HL-60 (cell line): ENCODE measurements at regions not wholly inside any gene's neighbourhood (a gene's known extent, or its start where the extent isn't known, plus 50 kb on each side); places are given as distances from the start of the nearest gene placed in this dataset.

Experiments
- DNase-seq, 2 experiments: peaks; one replicate each; pipeline ENCODE4 v3.0.0-alpha.2; 2010 to 2020; ENCODE audit warnings: low read depth in 1 of 2, low spot score in 1 of 2
- H3K27ac ChIP-seq: fragments of 250-450 bp; sonication (Bioruptor Pico); replicated peaks from 2 replicates; pipeline ENCODE4 v1.5.1; 2020; ENCODE audit warnings: mild to moderate bottlenecking, moderate library complexity
- H3K27me3 ChIP-seq: fragments of 250-450 bp; sonication (Bioruptor Pico); 2 replicates; pipeline ENCODE4 v1.5.1; 2021; ENCODE audit warnings: mild to moderate bottlenecking, moderate library complexity; ENCODE audit not compliant: insufficient read depth, poor library complexity, severe bottlenecking
- H3K4me3 ChIP-seq: replicated peaks from 2 replicates; pipeline ENCODE4 v1.5.1; 2011; ENCODE audit warnings: mild to moderate bottlenecking, control low read depth, low read length; ENCODE audit not compliant: insufficient read depth
- GABPA ChIP-seq: IDR thresholded peaks from 2 replicates; pipeline ENCODE4 v1.6.1; 2012; ENCODE audit warnings: low read depth
- POLR2AphosphoS5 ChIP-seq: IDR thresholded peaks from 2 replicates; pipeline ENCODE4 v1.6.1; 2012; ENCODE audit warnings: low read depth
- SPI1 ChIP-seq: IDR thresholded peaks from 2 replicates; pipeline ENCODE4 v1.6.1; 2012; ENCODE audit warnings: low read depth, mild to moderate bottlenecking, borderline replicate concordance
- TF ChIP-seq, protein P1 (sequence below): IDR thresholded peaks from 2 replicates; pipeline ENCODE4 v1.6.1; 2012; ENCODE audit warnings: low read depth; ENCODE audit not compliant: insufficient replicate concordance
- TF ChIP-seq, protein P2 (sequence below): IDR thresholded peaks from one replicate; pipeline ENCODE4 v1.5.1; 2011; ENCODE audit warnings: low read length, control low read depth, inconsistent platforms; ENCODE audit not compliant: insufficient read depth

DNA sequence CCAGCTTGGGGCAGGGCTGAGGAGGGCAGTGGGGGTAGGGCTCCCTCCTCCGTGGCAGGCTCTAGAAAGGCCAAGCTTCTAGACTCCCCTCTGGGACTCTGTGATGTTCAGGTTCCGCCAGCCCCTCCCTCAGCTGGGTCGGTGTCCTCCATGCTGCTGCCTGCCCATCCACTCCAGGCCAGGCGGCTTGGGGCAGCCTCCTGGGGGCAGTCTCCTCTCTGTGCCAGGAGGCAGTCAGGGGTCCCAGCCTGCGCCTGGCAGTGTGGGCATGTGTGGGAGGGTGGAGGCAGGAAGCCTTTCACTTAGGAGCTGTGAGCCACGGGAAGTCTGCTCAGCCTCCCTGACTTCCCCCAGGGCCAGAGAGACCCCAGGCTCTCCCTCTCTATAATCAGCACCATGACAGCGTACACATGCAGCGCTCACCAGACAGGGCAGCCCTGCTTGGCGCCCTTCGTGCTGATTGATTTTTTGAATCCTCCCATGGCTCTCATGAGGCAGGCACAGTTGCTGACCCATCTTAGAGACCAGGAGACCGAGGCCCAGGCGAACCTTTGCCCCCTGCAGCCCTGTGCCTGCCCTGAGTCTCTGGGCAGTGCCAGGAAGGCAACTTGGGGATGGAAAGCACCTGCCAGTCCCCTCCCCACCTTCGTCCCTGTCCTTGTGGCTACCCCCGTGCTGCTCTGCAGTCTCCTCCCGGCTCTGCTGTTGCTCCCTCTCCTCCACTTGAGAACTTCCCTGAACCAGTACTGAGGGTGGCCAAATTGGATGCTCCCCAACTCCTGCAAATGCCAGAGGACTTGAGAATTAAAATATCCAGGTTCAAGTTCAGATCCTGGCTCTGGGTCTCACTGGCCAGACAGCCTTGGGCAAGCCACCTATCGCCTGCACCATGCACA, 234.7 kb upstream of the GSE1 start:
- TF ChIP-seq, protein P1, sequence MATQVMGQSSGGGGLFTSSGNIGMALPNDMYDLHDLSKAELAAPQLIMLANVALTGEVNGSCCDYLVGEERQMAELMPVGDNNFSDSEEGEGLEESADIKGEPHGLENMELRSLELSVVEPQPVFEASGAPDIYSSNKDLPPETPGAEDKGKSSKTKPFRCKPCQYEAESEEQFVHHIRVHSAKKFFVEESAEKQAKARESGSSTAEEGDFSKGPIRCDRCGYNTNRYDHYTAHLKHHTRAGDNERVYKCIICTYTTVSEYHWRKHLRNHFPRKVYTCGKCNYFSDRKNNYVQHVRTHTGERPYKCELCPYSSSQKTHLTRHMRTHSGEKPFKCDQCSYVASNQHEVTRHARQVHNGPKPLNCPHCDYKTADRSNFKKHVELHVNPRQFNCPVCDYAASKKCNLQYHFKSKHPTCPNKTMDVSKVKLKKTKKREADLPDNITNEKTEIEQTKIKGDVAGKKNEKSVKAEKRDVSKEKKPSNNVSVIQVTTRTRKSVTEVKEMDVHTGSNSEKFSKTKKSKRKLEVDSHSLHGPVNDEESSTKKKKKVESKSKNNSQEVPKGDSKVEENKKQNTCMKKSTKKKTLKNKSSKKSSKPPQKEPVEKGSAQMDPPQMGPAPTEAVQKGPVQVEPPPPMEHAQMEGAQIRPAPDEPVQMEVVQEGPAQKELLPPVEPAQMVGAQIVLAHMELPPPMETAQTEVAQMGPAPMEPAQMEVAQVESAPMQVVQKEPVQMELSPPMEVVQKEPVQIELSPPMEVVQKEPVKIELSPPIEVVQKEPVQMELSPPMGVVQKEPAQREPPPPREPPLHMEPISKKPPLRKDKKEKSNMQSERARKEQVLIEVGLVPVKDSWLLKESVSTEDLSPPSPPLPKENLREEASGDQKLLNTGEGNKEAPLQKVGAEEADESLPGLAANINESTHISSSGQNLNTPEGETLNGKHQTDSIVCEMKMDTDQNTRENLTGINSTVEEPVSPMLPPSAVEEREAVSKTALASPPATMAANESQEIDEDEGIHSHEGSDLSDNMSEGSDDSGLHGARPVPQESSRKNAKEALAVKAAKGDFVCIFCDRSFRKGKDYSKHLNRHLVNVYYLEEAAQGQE = no peak
- TF ChIP-seq GABPA = no peak
- H3K27ac ChIP-seq = no peak overlapping the region

DNA sequence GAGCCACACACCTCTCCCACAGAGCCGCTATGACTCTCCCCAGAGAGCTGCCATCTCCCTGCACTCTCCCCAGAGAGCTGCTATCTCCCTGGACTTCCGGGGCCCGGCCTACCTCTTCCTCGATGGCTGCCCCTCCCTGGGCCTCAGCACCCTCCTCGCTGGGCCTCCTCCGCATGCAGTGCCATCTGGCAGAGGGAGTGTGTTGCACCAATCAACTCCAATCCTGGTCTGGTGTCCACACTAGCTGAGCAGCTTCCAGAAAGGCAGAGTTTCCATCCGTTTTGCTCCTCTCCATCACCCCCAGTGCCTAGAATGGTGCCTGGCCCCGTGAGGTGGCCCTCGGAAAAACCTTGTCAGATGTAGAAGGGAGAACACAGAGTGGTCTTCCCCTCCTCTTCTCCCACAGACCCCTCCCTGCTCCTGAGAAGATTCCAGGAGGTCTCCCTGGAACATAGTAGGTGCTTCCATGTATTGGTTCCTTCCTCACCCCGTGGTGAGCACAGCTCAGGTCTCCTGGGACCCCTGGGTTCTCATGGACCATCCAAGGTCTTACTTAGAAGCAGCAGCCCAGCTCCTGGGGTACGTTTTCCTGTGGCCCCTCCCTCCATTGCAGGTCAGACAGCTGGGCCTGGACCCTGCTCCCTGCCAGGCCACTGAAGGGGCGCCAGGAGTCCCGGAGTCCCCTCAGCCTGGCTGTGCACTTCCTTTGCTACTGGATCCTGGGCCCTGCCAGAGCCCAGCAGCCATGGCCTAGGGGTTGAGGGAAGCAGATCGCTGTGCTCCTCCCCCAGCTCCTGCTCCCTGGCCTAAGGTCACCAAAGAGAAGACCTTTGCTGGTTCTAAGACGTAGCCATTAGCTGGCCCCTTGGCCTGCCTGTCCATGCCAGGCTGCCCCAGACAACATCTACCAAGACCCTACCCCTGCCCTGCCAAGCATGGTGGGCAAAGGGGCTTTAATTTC, 233.8 kb upstream of the GSE1 start:
- DNase-seq = no peak
- TF ChIP-seq, protein P2, sequence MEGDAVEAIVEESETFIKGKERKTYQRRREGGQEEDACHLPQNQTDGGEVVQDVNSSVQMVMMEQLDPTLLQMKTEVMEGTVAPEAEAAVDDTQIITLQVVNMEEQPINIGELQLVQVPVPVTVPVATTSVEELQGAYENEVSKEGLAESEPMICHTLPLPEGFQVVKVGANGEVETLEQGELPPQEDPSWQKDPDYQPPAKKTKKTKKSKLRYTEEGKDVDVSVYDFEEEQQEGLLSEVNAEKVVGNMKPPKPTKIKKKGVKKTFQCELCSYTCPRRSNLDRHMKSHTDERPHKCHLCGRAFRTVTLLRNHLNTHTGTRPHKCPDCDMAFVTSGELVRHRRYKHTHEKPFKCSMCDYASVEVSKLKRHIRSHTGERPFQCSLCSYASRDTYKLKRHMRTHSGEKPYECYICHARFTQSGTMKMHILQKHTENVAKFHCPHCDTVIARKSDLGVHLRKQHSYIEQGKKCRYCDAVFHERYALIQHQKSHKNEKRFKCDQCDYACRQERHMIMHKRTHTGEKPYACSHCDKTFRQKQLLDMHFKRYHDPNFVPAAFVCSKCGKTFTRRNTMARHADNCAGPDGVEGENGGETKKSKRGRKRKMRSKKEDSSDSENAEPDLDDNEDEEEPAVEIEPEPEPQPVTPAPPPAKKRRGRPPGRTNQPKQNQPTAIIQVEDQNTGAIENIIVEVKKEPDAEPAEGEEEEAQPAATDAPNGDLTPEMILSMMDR = no peak
- TF ChIP-seq GABPA = no peak
- no peak for TF ChIP-seq SPI1
- TF ChIP-seq, protein P1 = no peak
- TF ChIP-seq POLR2AphosphoS5 = no peak
- no peak overlapping the region for H3K27ac ChIP-seq
- H3K27me3 ChIP-seq = peaks cover 7% of the 10 kb centered on the region
- no peak overlapping the region for H3K4me3 ChIP-seq

More for the DNA sequence above, 234.7 kb upstream of the GSE1 start:
- no peak overlapping the region for H3K4me3 ChIP-seq
- H3K27me3 ChIP-seq = peaks cover 7% of the 10 kb centered on the region
- no peak for DNase-seq

DNA sequence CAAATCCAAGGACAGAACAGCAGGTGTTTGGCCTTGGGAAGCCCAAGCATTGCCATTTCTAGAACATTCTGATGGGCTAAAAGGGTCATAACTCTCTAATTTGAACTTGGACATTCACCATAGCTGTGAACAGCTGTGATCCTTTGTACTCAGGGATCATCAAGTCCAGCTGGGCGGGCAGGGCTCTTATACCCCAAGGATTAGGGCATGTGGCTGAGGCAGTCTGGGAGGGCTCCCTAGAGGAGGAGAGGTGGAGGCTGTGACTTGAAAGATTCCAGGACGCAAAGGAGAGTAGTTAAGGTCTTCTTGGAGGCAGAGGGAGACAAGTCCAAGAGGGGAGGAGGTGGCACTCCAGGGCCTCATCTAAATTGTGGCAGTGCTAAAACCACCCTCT, 233.1 kb upstream of the GSE1 start:
- TF ChIP-seq SPI1 = no peak
- TF ChIP-seq, protein P2 = no peak
- no peak for TF ChIP-seq POLR2AphosphoS5
- Histone ChIP-seq H3K4me3 (no peak overlapping the region), H3K27ac (no peak overlapping the region), H3K27me3 (peaks cover 7% of the 10 kb centered on the region)
- DNase-seq = no peak
